ENCODE measurements at regions not wholly inside any gene's neighbourhood (a gene's known extent, or its start where the extent isn't known, plus 50 kb on each side); places are given as distances from the start of the nearest gene placed in this dataset.

- Mint-ChIP-seq H3K4me3 (no peak overlapping the region), H3K27ac (no peak overlapping the region), H3K27me3 (peaks cover 3% of the 10 kb centered on the region), H3K9me3 (ENCODE audit: insufficient read depth) (no peaks in the 10 kb centered on the region), H3K4me1 (no peaks in the 10 kb centered on the region)
- Histone ChIP-seq H3K4me2 (replicated peaks; ENCODE audit: low read depth, low read length, poor library complexity, severe bottlenecking) (no peak overlapping the region), H3K27ac (ENCODE audit: low read length in 2 of 2) (no peak overlapping the region), H3K79me2 (ENCODE audit: control insufficient read depth, insufficient read depth, low read length) (no peaks in the 10 kb centered on the region), H3K4me1 (ENCODE audit: control insufficient read depth in 2 of 2, insufficient read depth in 2 of 2, low read length in 2 of 2) (no peaks in the 10 kb centered on the region), H2AFZ (ENCODE audit: insufficient read depth, low read depth, low read length, poor library complexity, severe bottlenecking) (no peak overlapping the region), H3K27me3 (replicated peaks in 1 of 4; ENCODE audit: control extremely low read depth in 1 of 4, control insufficient read depth in 3 of 4, insufficient read depth in 4 of 4, low read length in 3 of 4) (no peaks in the 10 kb centered on the region), H3K36me3 (replicated peaks in 1 of 2; ENCODE audit: control extremely low read depth in 1 of 2, control insufficient read depth in 1 of 2, extremely low read depth in 1 of 2, insufficient read depth in 2 of 2, low read length in 1 of 2) (no peaks in the 10 kb centered on the region), H3K9ac (ENCODE audit: low read length) (no peak overlapping the region), H4K20me1 (ENCODE audit: control insufficient read depth, insufficient read depth, low read length, poor library complexity, severe bottlenecking) (no peaks in the 10 kb centered on the region), H3K9me3 (ENCODE audit: control extremely low read depth in 1 of 3, control insufficient read depth in 2 of 3, insufficient read depth in 1 of 3, low read length in 2 of 3) (no peaks in the 10 kb centered on the region), H3K4me3 (ENCODE audit: control extremely low read depth in 1 of 5, extremely low read depth in 1 of 5, insufficient read depth in 1 of 5, low read depth in 2 of 5, low read length in 4 of 5) (no peak overlapping the region)
- intact Hi-C loops (cut with micrococcal nuclease), result no loop called here
- DNase-seq, result no peak
- TF ChIP-seq EZH2 (IDR thresholded peaks at IDR 0.05; ENCODE audit: borderline replicate concordance, insufficient read depth, low read depth, low read length, poor library complexity, severe bottlenecking), result no peak
- TF ChIP-seq CTCF (IDR thresholded peaks at IDR 0.05), result no peak
- 82% methylated on average over 3 of the region's 4 CpGs for WGBS (ENCODE audit: insufficient coverage)
- ChIA-PET POLR2A (no interaction called here), CTCF (no interaction called here)
- ATAC-seq (ENCODE audit: low read depth), result no peak
These were observed 146.8 kb downstream of the FZD1 start for GRCh38 chr7:91411060-91411459.

GRCh38 chr7:91412298-91412697 is 148.1 kb downstream of the FZD1 start:
- TF ChIP-seq EZH2 (IDR thresholded peaks at IDR 0.05; ENCODE audit: borderline replicate concordance, insufficient read depth, low read depth, low read length, poor library complexity, severe bottlenecking) (no peak), CTCF (IDR thresholded peaks at IDR 0.05) (no peak)
- DNase-seq, result no peak
- Mint-ChIP-seq H3K27me3 (no peaks in the 10 kb centered on the region), H3K4me1 (no peaks in the 10 kb centered on the region), H3K9me3 (ENCODE audit: insufficient read depth) (no peaks in the 10 kb centered on the region), H3K27ac (no peak overlapping the region), H3K4me3 (no peak overlapping the region)
- Histone ChIP-seq H3K79me2 (ENCODE audit: control insufficient read depth, insufficient read depth, low read length) (no peaks in the 10 kb centered on the region), H3K36me3 (replicated peaks in 1 of 2; ENCODE audit: control extremely low read depth in 1 of 2, control insufficient read depth in 1 of 2, extremely low read depth in 1 of 2, insufficient read depth in 2 of 2, low read length in 1 of 2) (no peaks in the 10 kb centered on the region), H3K27ac (ENCODE audit: low read length in 2 of 2) (no peak overlapping the region), H2AFZ (ENCODE audit: insufficient read depth, low read depth, low read length, poor library complexity, severe bottlenecking) (no peak overlapping the region), H4K20me1 (ENCODE audit: control insufficient read depth, insufficient read depth, low read length, poor library complexity, severe bottlenecking) (no peaks in the 10 kb centered on the region), H3K4me3 (ENCODE audit: control extremely low read depth in 1 of 5, extremely low read depth in 1 of 5, insufficient read depth in 1 of 5, low read depth in 2 of 5, low read length in 4 of 5) (no peak overlapping the region), H3K9ac (ENCODE audit: low read length) (no peak overlapping the region), H3K4me2 (replicated peaks; ENCODE audit: low read depth, low read length, poor library complexity, severe bottlenecking) (no peak overlapping the region), H3K9me3 (ENCODE audit: control extremely low read depth in 1 of 3, control insufficient read depth in 2 of 3, insufficient read depth in 1 of 3, low read length in 2 of 3) (no peaks in the 10 kb centered on the region), H3K27me3 (replicated peaks in 1 of 4; ENCODE audit: control extremely low read depth in 1 of 4, control insufficient read depth in 3 of 4, insufficient read depth in 4 of 4, low read length in 3 of 4) (no peaks in the 10 kb centered on the region), H3K4me1 (ENCODE audit: control insufficient read depth in 2 of 2, insufficient read depth in 2 of 2, low read length in 2 of 2) (no peaks in the 10 kb centered on the region)
- CTCF ChIA-PET, result no interaction called here
- intact Hi-C loops (cut with micrococcal nuclease), result no loop called here
- no peak for ATAC-seq (ENCODE audit: low read depth)
- POLR2A ChIA-PET, result no interaction called here
- no CpG with 5 or more reads among the region's 2 CpGs for WGBS (ENCODE audit: insufficient coverage)
